HL-60 (cell line): ENCODE measurements at regions not wholly inside any gene's neighbourhood (a gene's known extent, or its start where the extent isn't known, plus 50 kb on each side); places are given as distances from the start of the nearest gene placed in this dataset.

Experiments
- DNase-seq, 2 experiments: peaks; one replicate each; pipeline ENCODE4 v3.0.0-alpha.2; 2010 to 2020; ENCODE audit warnings: low read depth in 1 of 2, low spot score in 1 of 2
- H3K27ac ChIP-seq: fragments of 250-450 bp; sonication (Bioruptor Pico); replicated peaks from 2 replicates; pipeline ENCODE4 v1.5.1; 2020; ENCODE audit warnings: mild to moderate bottlenecking, moderate library complexity
- H3K27me3 ChIP-seq: fragments of 250-450 bp; sonication (Bioruptor Pico); 2 replicates; pipeline ENCODE4 v1.5.1; 2021; ENCODE audit warnings: mild to moderate bottlenecking, moderate library complexity; ENCODE audit not compliant: insufficient read depth, poor library complexity, severe bottlenecking
- H3K4me3 ChIP-seq: replicated peaks from 2 replicates; pipeline ENCODE4 v1.5.1; 2011; ENCODE audit warnings: mild to moderate bottlenecking, control low read depth, low read length; ENCODE audit not compliant: insufficient read depth
- CTCF ChIP-seq: IDR thresholded peaks from one replicate; pipeline ENCODE4 v1.5.1; 2011; ENCODE audit warnings: low read length, control low read depth, inconsistent platforms; ENCODE audit not compliant: insufficient read depth
- GABPA ChIP-seq: IDR thresholded peaks from 2 replicates; pipeline ENCODE4 v1.6.1; 2012; ENCODE audit warnings: low read depth
- POLR2AphosphoS5 ChIP-seq: IDR thresholded peaks from 2 replicates; pipeline ENCODE4 v1.6.1; 2012; ENCODE audit warnings: low read depth
- SPI1 ChIP-seq: IDR thresholded peaks from 2 replicates; pipeline ENCODE4 v1.6.1; 2012; ENCODE audit warnings: low read depth, mild to moderate bottlenecking, borderline replicate concordance
- TF ChIP-seq, protein P1 (sequence below): IDR thresholded peaks from 2 replicates; pipeline ENCODE4 v1.6.1; 2012; ENCODE audit warnings: low read depth; ENCODE audit not compliant: insufficient replicate concordance

GRCh38 chr7:131250331-131250730, 77.3 kb upstream of the MKLN1 start:
- TF ChIP-seq SPI1 (no peak), POLR2AphosphoS5 (no peak), GABPA (no peak), CTCF (no peak)
- TF ChIP-seq, protein P1, sequence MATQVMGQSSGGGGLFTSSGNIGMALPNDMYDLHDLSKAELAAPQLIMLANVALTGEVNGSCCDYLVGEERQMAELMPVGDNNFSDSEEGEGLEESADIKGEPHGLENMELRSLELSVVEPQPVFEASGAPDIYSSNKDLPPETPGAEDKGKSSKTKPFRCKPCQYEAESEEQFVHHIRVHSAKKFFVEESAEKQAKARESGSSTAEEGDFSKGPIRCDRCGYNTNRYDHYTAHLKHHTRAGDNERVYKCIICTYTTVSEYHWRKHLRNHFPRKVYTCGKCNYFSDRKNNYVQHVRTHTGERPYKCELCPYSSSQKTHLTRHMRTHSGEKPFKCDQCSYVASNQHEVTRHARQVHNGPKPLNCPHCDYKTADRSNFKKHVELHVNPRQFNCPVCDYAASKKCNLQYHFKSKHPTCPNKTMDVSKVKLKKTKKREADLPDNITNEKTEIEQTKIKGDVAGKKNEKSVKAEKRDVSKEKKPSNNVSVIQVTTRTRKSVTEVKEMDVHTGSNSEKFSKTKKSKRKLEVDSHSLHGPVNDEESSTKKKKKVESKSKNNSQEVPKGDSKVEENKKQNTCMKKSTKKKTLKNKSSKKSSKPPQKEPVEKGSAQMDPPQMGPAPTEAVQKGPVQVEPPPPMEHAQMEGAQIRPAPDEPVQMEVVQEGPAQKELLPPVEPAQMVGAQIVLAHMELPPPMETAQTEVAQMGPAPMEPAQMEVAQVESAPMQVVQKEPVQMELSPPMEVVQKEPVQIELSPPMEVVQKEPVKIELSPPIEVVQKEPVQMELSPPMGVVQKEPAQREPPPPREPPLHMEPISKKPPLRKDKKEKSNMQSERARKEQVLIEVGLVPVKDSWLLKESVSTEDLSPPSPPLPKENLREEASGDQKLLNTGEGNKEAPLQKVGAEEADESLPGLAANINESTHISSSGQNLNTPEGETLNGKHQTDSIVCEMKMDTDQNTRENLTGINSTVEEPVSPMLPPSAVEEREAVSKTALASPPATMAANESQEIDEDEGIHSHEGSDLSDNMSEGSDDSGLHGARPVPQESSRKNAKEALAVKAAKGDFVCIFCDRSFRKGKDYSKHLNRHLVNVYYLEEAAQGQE, result no peak
- Histone ChIP-seq H3K27ac (no peak overlapping the region), H3K27me3 (no peaks in the 10 kb centered on the region), H3K4me3 (no peak overlapping the region)
- DNase-seq, result no peak

DNA sequence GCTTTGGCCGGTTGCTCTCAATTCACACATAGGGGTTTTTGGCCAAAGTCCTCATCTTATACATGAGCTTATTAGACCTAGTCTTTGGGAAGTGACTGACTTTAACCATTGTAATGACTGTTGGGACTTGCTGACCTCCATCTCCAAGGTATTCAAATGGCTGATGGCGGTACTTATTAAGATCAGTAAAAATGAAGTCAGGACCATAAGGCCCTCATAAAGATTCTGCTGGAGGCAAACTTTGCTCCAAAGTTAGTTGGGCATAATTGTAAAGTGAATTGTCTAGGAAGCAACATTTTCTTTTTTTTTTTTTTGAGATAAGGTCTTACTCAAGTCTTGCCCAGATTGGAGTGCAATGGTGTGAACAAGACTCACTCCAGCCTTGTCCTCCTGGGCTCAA, 76.3 kb upstream of the MKLN1 start:
- TF ChIP-seq GABPA (no peak), SPI1 (no peak), POLR2AphosphoS5 (no peak), CTCF (no peak)
- TF ChIP-seq, protein P1, result no peak
- no peak overlapping the region for H3K4me3 ChIP-seq
- H3K27ac ChIP-seq, result no peak overlapping the region
- DNase-seq, result no peak
- H3K27me3 ChIP-seq, result no peaks in the 10 kb centered on the region

DNA sequence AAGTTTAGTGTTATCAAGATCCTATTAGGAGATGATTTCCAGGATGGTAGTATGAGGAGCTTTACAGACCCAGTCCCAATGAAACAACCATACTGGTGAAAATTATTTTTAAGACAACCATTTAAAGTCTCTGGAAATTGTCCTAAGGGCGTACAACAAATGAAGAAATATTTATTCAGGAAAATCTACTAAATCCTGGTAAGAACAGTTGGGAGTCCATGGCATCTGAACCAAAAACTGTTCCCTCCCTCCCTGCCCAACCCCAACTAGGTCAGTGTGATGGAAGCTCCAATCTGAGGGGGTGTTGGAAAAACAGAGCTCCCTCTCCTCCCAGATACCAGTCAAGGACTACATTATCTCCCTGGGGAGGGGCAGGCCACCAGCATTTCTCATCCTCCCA, 74.7 kb upstream of the MKLN1 start:
- Histone ChIP-seq H3K4me3 (no peak overlapping the region), H3K27me3 (no peaks in the 10 kb centered on the region), H3K27ac (no peak overlapping the region)
- DNase-seq, result no peak
- no peak for TF ChIP-seq CTCF
- TF ChIP-seq, protein P1, result no peak
